Astrocyte (in vitro differentiated cells and primary cell): ENCODE measurements at regions not wholly inside any gene's neighbourhood (a gene's known extent, or its start where the extent isn't known, plus 50 kb on each side); places are given as distances from the start of the nearest gene placed in this dataset.

Experiments used
- DNase-seq: peaks from one replicate; pipeline ENCODE4 v3.0.0-alpha.2; 2010; ENCODE audit warnings: low read depth
- FAIRE-seq: peaks from 2 replicates; lab custom pipeline; 2011; peaks lifted over from hg19 to GRCh38; lab: Jason Lieb, UNC
- H2AFZ ChIP-seq: 2 replicates; pipeline ENCODE4 v1.6.0; 2012; ENCODE audit warnings: low read depth, low read length, inconsistent platforms
- H3K27ac ChIP-seq: 2 replicates; pipeline ENCODE4 v1.5.1; 2011; ENCODE audit warnings: low read depth, low read length, inconsistent platforms
- H3K27me3 ChIP-seq: 2 replicates; pipeline ENCODE4 v1.6.0; 2011; ENCODE audit warnings: low read length, inconsistent platforms; ENCODE audit not compliant: insufficient read depth
- H3K36me3 ChIP-seq: 2 replicates; pipeline ENCODE4 v1.5.1; 2011; ENCODE audit warnings: low read length, inconsistent platforms; ENCODE audit not compliant: insufficient read depth
- H3K4me1 ChIP-seq: 2 replicates; pipeline ENCODE4 v1.5.1; 2011; ENCODE audit warnings: low read length, inconsistent platforms; ENCODE audit not compliant: insufficient read depth
- H3K4me2 ChIP-seq: 2 replicates; pipeline ENCODE4 v1.6.0; 2012; ENCODE audit warnings: low read length, inconsistent platforms
- H3K4me3 ChIP-seq: 2 replicates; pipeline ENCODE4 v1.5.1; 2011; ENCODE audit warnings: low read depth, mild to moderate bottlenecking, low read length, inconsistent platforms; ENCODE audit not compliant: insufficient read depth
- H3K79me2 ChIP-seq: 2 replicates; pipeline ENCODE4 v1.6.0; 2012; ENCODE audit warnings: mild to moderate bottlenecking, low read length, inconsistent platforms; ENCODE audit not compliant: insufficient read depth
- H3K9ac ChIP-seq: 2 replicates; pipeline ENCODE4 v1.6.0; 2012; ENCODE audit warnings: mild to moderate bottlenecking, low read length, inconsistent platforms
- H3K9me3 ChIP-seq: 2 replicates; pipeline ENCODE4 v1.5.1; 2012; ENCODE audit warnings: low read depth, mild to moderate bottlenecking, low read length, inconsistent platforms; ENCODE audit not compliant: insufficient read depth
- H4K20me1 ChIP-seq: 2 replicates; pipeline ENCODE4 v1.6.0; 2012; ENCODE audit warnings: low read length, inconsistent platforms; ENCODE audit not compliant: insufficient read depth
- H3K27ac Mint-ChIP-seq: one replicate; pipeline ENCODE4 v1.8.0; 2021; ENCODE audit warnings: mild to moderate bottlenecking, mixed read lengths; ENCODE audit not compliant: unreplicated experiment
- H3K27me3 Mint-ChIP-seq: one replicate; pipeline ENCODE4 v1.8.0; 2021; ENCODE audit warnings: low read depth, mixed read lengths; ENCODE audit not compliant: unreplicated experiment
- H3K36me3 Mint-ChIP-seq: one replicate; pipeline ENCODE4 v1.8.0; 2021; ENCODE audit warnings: low read depth, mixed read lengths; ENCODE audit not compliant: unreplicated experiment
- H3K4me1 Mint-ChIP-seq: one replicate; pipeline ENCODE4 v1.8.0; 2021; ENCODE audit warnings: low read depth, mixed read lengths; ENCODE audit not compliant: unreplicated experiment
- H3K4me3 Mint-ChIP-seq: one replicate; pipeline ENCODE4 v1.8.0; 2021; ENCODE audit warnings: mild to moderate bottlenecking, moderate library complexity, mixed read lengths; ENCODE audit not compliant: unreplicated experiment
- H3K9me3 Mint-ChIP-seq: one replicate; pipeline ENCODE4 v1.8.0; 2021; ENCODE audit warnings: mild to moderate bottlenecking, mixed read lengths; ENCODE audit not compliant: unreplicated experiment
- CTCF ChIP-seq: IDR thresholded peaks from 2 replicates; pipeline ENCODE4 v1.5.1; 2011; ENCODE audit warnings: low read depth, mild to moderate bottlenecking, inconsistent platforms, low read length, moderate library complexity; ENCODE audit not compliant: insufficient read depth
- EZH2 ChIP-seq: IDR thresholded peaks from 2 replicates; pipeline ENCODE4 v1.6.1; 2012; ENCODE audit warnings: mild to moderate bottlenecking, low read length, inconsistent platforms; ENCODE audit not compliant: insufficient read depth

GRCh38 chr5:92641031-92641962, 939.7 kb downstream of the NR2F1-AS1 start:
- H3K27me3 ChIP-seq: no peaks in the 10 kb centered on the region
- H3K36me3 ChIP-seq: no peaks in the 10 kb centered on the region
- H3K9me3 ChIP-seq: no peaks in the 10 kb centered on the region
- H4K20me1 ChIP-seq: no peaks in the 10 kb centered on the region
- peak overlapping the region; percentile 12 for H2AFZ ChIP-seq
- no peaks in the 10 kb centered on the region for H3K36me3 Mint-ChIP-seq
- H3K79me2 ChIP-seq: no peaks in the 10 kb centered on the region
- no peak overlapping the region for H3K27ac ChIP-seq
- peak overlapping the region; percentile 11 for H3K9ac ChIP-seq
- no peak overlapping the region for H3K4me3 Mint-ChIP-seq
- H3K27ac Mint-ChIP-seq: no peak overlapping the region
- FAIRE-seq (peak; percentile 54), DNase-seq (peak; percentile 77)
- H3K4me3 ChIP-seq: peak overlapping the region; percentile 50
- peaks cover 11% of the 10 kb centered on the region for H3K4me1 ChIP-seq
- H3K4me1 Mint-ChIP-seq: peaks cover 5% of the 10 kb centered on the region
- H3K4me2 ChIP-seq: peak overlapping the region; percentile 80
- no peaks in the 10 kb centered on the region for H3K9me3 Mint-ChIP-seq
- no peaks in the 10 kb centered on the region for H3K27me3 Mint-ChIP-seq
- no peak for TF ChIP-seq CTCF
- no peak for TF ChIP-seq EZH2

GRCh38 chr5:92640340-92640739, 940.7 kb downstream of the NR2F1-AS1 start:
- no peak for FAIRE-seq
- no peaks in the 10 kb centered on the region for H4K20me1 ChIP-seq
- no peaks in the 10 kb centered on the region for H3K36me3 Mint-ChIP-seq
- no peak for DNase-seq
- H3K79me2 ChIP-seq: no peaks in the 10 kb centered on the region
- H3K4me1 ChIP-seq: peaks cover 11% of the 10 kb centered on the region
- H3K9me3 Mint-ChIP-seq: no peaks in the 10 kb centered on the region
- no peak overlapping the region for H3K4me3 Mint-ChIP-seq
- H3K4me2 ChIP-seq: no peak overlapping the region
- no peaks in the 10 kb centered on the region for H3K9me3 ChIP-seq
- H3K4me1 Mint-ChIP-seq: peaks cover 5% of the 10 kb centered on the region
- no peaks in the 10 kb centered on the region for H3K27me3 Mint-ChIP-seq
- no peak overlapping the region for H3K4me3 ChIP-seq
- no peak overlapping the region for H3K27ac Mint-ChIP-seq
- no peaks in the 10 kb centered on the region for H3K27me3 ChIP-seq
- H2AFZ ChIP-seq: no peak overlapping the region
- H3K9ac ChIP-seq: no peak overlapping the region
- TF ChIP-seq EZH2 (no peak), CTCF (no peak)
- H3K27ac ChIP-seq: no peak overlapping the region
- H3K36me3 ChIP-seq: no peaks in the 10 kb centered on the region

- Histone ChIP-seq H3K4me1 (peaks cover 11% of the 10 kb centered on the region), H3K4me2 (no peak overlapping the region), H3K36me3 (no peaks in the 10 kb centered on the region), H3K79me2 (no peaks in the 10 kb centered on the region), H3K9ac (no peak overlapping the region), H2AFZ (no peak overlapping the region), H3K9me3 (no peaks in the 10 kb centered on the region), H3K27ac (no peak overlapping the region), H3K27me3 (no peaks in the 10 kb centered on the region), H3K4me3 (no peak overlapping the region), H4K20me1 (no peaks in the 10 kb centered on the region)
- H3K4me1 Mint-ChIP-seq: peaks cover 5% of the 10 kb centered on the region
- no peaks in the 10 kb centered on the region for H3K27me3 Mint-ChIP-seq
- H3K27ac Mint-ChIP-seq: no peak overlapping the region
- H3K9me3 Mint-ChIP-seq: no peaks in the 10 kb centered on the region
- no peaks in the 10 kb centered on the region for H3K36me3 Mint-ChIP-seq
- DNase-seq: no peak
- no peak for FAIRE-seq
- H3K4me3 Mint-ChIP-seq: no peak overlapping the region
- TF ChIP-seq CTCF: no peak
These were observed 943.1 kb downstream of the NR2F1-AS1 start for GRCh38 chr5:92637960-92638359.
